ENCODE measurements at regions not wholly inside any gene's neighbourhood (a gene's known extent, or its start where the extent isn't known, plus 50 kb on each side); places are given as distances from the start of the nearest gene placed in this dataset.

- TF ChIP-seq, protein P1, sequence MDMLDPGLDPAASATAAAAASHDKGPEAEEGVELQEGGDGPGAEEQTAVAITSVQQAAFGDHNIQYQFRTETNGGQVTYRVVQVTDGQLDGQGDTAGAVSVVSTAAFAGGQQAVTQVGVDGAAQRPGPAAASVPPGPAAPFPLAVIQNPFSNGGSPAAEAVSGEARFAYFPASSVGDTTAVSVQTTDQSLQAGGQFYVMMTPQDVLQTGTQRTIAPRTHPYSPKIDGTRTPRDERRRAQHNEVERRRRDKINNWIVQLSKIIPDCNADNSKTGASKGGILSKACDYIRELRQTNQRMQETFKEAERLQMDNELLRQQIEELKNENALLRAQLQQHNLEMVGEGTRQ (IDR thresholded peaks at IDR 0.05; ENCODE audit: low read depth, low read length) = no peak
- TF ChIP-seq POLR2A (IDR thresholded peaks at IDR 0.05; ENCODE audit: low read depth, low read length) (no peak), CTCF (conservative IDR thresholded peaks at IDR 0.05; ENCODE audit: low read depth, low read length) (no peak), FOS (IDR thresholded peaks at IDR 0.05; ENCODE audit: low read depth, low read length) (no peak)
These were observed 284.1 kb upstream of the ZNF507 start for GRCh38 chr19:32061315-32061714.

All from IMR-90 (cell line).